Liver (tissue), 8 donors: ENCODE measurements at regions not wholly inside any gene's neighbourhood (a gene's known extent, or its start where the extent isn't known, plus 50 kb on each side); places are given as distances from the start of the nearest gene placed in this dataset.

Experiments
- DNase-seq: peaks from one replicate; pipeline ENCODE4 v3.0.0-alpha.2; 2017; ENCODE audit warnings: low spot score
- H3K27ac ChIP-seq, 2 donors: one replicate each; pipeline ENCODE4 v1.7.0; 2013; ENCODE audit warnings: inconsistent platforms in 2 of 2, low read length in 2 of 2, control low read depth in 1 of 2, low read depth in 1 of 2, mild to moderate bottlenecking in 1 of 2
- H3K27me3 ChIP-seq, 4 donors: one replicate each; pipeline versions ENCODE4 v1.6.1 to v1.7.0; 2013; ENCODE audit warnings: low read length in 3 of 4, inconsistent platforms in 1 of 4, mild to moderate bottlenecking in 1 of 4, moderate library complexity in 1 of 4; ENCODE audit not compliant: control insufficient read depth in 4 of 4, insufficient read depth in 4 of 4
- H3K36me3 ChIP-seq, 4 donors: one replicate each; pipeline versions ENCODE4 v1.6.1 to v1.7.0; 2013; ENCODE audit warnings: low read length in 3 of 4, mild to moderate bottlenecking in 3 of 4, low read depth in 1 of 4, moderate library complexity in 1 of 4; ENCODE audit not compliant: control insufficient read depth in 4 of 4, insufficient read depth in 3 of 4
- H3K4me1 ChIP-seq, 4 donors: one replicate each; pipeline versions ENCODE4 v1.6.1 to v1.7.0; 2013; ENCODE audit warnings: low read length in 3 of 4, mild to moderate bottlenecking in 3 of 4, moderate library complexity in 1 of 4; ENCODE audit not compliant: control insufficient read depth in 4 of 4, insufficient read depth in 4 of 4
- H3K4me3 ChIP-seq, 3 donors: one replicate each; pipeline versions ENCODE4 v1.6.1 to v1.7.0; 2013; ENCODE audit warnings: low read length in 3 of 3, control low read depth in 1 of 3, low read depth in 1 of 3, mild to moderate bottlenecking in 1 of 3
- H3K9ac ChIP-seq, 2 donors: one replicate each; pipeline ENCODE4 v1.7.0; 2013; ENCODE audit warnings: low read length in 2 of 2, mild to moderate bottlenecking in 2 of 2, moderate library complexity in 2 of 2, control low read depth in 1 of 2, low read depth in 1 of 2
- H3K9me3 ChIP-seq, 4 donors: one replicate each; pipeline versions ENCODE4 v1.6.1 to v1.7.0; 2013; ENCODE audit warnings: low read length in 3 of 4; ENCODE audit not compliant: control insufficient read depth in 4 of 4
- CTCF ChIP-seq: fragments of 150-350 bp; IDR thresholded peaks from 2 replicates; pipeline ENCODE4 v1.5.1; 2017; ENCODE audit warnings: improper control_type of control experiment, low read depth, low read length; ENCODE audit not compliant: missing input control
- EGR1 ChIP-seq, 2 donors: IDR thresholded peaks; 2 replicates each; pipeline ENCODE4 v1.6.1; 2016 to 2018; ENCODE audit warnings: antibody characterized with exemption in 2 of 2, low read depth in 2 of 2
- FOXA2 ChIP-seq: IDR thresholded peaks from 2 replicates; pipeline ENCODE4 v1.6.1; 2016; ENCODE audit warnings: antibody characterized with exemption
- GABPA ChIP-seq, 2 donors: IDR thresholded peaks in 1 of 2; conservative IDR thresholded peaks in 1 of 2; 2 replicates each; pipeline ENCODE4 v1.6.1; 2016; ENCODE audit warnings: antibody characterized with exemption in 2 of 2, mild to moderate bottlenecking in 1 of 2, moderate library complexity in 1 of 2
- HNF4A ChIP-seq, 2 donors: conservative IDR thresholded peaks; 2 replicates each; pipeline ENCODE4 v1.6.1; 2016; ENCODE audit warnings: antibody characterized with exemption in 2 of 2, mild to moderate bottlenecking in 2 of 2
- HNF4G ChIP-seq: IDR thresholded peaks from 2 replicates; pipeline ENCODE4 v1.6.1; 2016; ENCODE audit warnings: antibody characterized with exemption
- JUND ChIP-seq, 2 donors: IDR thresholded peaks; 2 replicates each; pipeline ENCODE4 v1.6.1; 2016; ENCODE audit warnings: antibody characterized with exemption in 2 of 2
- NR2F2 ChIP-seq: IDR thresholded peaks from 2 replicates; pipeline ENCODE4 v1.6.1; 2016; ENCODE audit warnings: antibody characterized with exemption
- RAD21 ChIP-seq, 2 donors: IDR thresholded peaks; 2 replicates each; pipeline ENCODE4 v1.6.1; 2016; ENCODE audit warnings: antibody characterized with exemption in 2 of 2, mild to moderate bottlenecking in 2 of 2
- REST ChIP-seq: IDR thresholded peaks from 2 replicates; pipeline ENCODE4 v1.6.1; 2016; ENCODE audit warnings: antibody characterized with exemption, mild to moderate bottlenecking
- RXRA ChIP-seq, 2 donors: IDR thresholded peaks; 2 replicates each; pipeline ENCODE4 v1.6.1; 2017 to 2018; ENCODE audit warnings: antibody characterized with exemption in 2 of 2, mild to moderate bottlenecking in 1 of 2
- SP1 ChIP-seq: IDR thresholded peaks from 2 replicates; pipeline ENCODE4 v1.6.1; 2018; ENCODE audit warnings: antibody characterized with exemption, mild to moderate bottlenecking
- TAF1 ChIP-seq: conservative IDR thresholded peaks from 2 replicates; pipeline ENCODE4 v1.6.1; 2016; ENCODE audit warnings: antibody characterized with exemption, mild to moderate bottlenecking
- YY1 ChIP-seq: IDR thresholded peaks from 2 replicates; pipeline ENCODE4 v1.6.1; 2016; ENCODE audit warnings: antibody characterized with exemption, mild to moderate bottlenecking
- WGBS: extraction: QIAGEN DNeasy Blood & Tissue Kit; methylation state at CpG from one replicate; pipeline ENCODE4 v1.1.7; 2013; 5-methylcytosine and 5-hydroxymethylcytosine counted together
- TF ChIP-seq, protein P1 (sequence below): IDR thresholded peaks from 2 replicates; pipeline ENCODE4 v1.6.1; 2016; ENCODE audit warnings: antibody characterized with exemption
- TF ChIP-seq, protein P2 (sequence below): IDR thresholded peaks from 2 replicates; pipeline ENCODE4 v1.6.1; 2016; ENCODE audit warnings: antibody characterized with exemption
- donor health status: healthy.
- donor health status: healthy.
- donor health status: healthy.
- donor health status: healthy.
- donor health status: healthy.

GRCh38 chr20:48293671-48294070 is 508.4 kb upstream of the SULF2 start (continued):
- TF ChIP-seq REST (no peak), GABPA (IDR thresholded peaks at IDR 0.05 in 1 of 2, conservative IDR thresholded peaks at IDR 0.05 in 1 of 2) (no peak), JUND (IDR thresholded peaks at IDR 0.05) (no peak), YY1 (no peak)

DNA sequence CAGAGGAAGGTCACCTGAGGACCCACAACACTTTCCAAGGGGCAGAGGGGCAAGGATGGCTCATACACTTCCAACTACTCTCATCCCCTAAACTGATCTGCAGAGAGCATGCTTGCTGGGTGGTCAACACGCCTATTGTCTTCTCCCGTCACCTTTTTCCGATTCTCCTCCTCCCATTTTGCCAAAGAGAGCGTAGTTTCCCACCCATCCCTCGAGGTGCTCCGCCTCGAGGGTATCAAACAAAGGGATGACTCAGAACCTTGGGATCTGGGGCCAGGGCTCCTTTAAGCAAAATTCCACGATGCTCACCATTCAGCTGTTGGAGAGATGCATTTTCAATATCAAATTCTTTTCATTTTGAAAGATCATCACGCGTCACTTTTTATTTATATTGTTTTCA is 507.5 kb upstream of the SULF2 start:
- no peak for DNase-seq
- no peak overlapping the region for H3K4me3 ChIP-seq
- H3K27me3 ChIP-seq: peaks cover 0 to 3% (median 0%) of the 10 kb centered on the region in 4 donors
- H3K27ac ChIP-seq: no peak overlapping the region
- no peaks in the 10 kb centered on the region for H3K36me3 ChIP-seq
- TF ChIP-seq CTCF (no peak), YY1 (no peak), TAF1 (no peak), SP1 (no peak), HNF4A (conservative IDR thresholded peaks at IDR 0.05) (no peak)
- TF ChIP-seq, protein P1, sequence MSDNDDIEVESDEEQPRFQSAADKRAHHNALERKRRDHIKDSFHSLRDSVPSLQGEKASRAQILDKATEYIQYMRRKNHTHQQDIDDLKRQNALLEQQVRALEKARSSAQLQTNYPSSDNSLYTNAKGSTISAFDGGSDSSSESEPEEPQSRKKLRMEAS: no peak
- H3K9ac ChIP-seq: no peak overlapping the region
- H3K4me1 ChIP-seq: no peaks in the 10 kb centered on the region
- H3K9me3 ChIP-seq: no peaks in the 10 kb centered on the region
- WGBS: 75% methylated on average over 10 of the region's 10 CpGs

DNA sequence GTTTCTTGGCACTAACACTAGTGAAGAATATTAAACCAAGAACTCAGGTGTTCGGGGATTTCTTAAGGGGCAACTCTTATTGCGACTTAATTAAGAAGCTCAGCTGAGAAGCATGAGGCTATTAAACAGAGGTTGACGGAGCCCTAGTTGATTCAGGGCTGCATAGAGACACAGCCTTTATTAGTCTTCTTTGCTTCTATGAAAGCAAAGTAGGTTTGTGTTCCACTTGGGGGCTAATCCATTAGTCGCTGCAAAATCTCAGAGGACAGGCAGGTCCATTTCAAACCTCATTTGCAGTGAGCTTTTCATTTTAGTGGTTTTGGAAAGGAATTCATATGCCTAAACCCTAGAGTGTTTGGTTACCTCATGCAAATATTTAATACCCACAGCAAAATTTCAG is 506.6 kb upstream of the SULF2 start:
- H3K9ac ChIP-seq: no peak overlapping the region
- no peak overlapping the region for H3K4me3 ChIP-seq
- TF ChIP-seq, protein P2, sequence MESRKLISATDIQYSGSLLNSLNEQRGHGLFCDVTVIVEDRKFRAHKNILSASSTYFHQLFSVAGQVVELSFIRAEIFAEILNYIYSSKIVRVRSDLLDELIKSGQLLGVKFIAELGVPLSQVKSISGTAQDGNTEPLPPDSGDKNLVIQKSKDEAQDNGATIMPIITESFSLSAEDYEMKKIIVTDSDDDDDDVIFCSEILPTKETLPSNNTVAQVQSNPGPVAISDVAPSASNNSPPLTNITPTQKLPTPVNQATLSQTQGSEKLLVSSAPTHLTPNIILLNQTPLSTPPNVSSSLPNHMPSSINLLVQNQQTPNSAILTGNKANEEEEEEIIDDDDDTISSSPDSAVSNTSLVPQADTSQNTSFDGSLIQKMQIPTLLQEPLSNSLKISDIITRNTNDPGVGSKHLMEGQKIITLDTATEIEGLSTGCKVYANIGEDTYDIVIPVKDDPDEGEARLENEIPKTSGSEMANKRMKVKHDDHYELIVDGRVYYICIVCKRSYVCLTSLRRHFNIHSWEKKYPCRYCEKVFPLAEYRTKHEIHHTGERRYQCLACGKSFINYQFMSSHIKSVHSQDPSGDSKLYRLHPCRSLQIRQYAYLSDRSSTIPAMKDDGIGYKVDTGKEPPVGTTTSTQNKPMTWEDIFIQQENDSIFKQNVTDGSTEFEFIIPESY: no peak
- TF ChIP-seq RAD21 (IDR thresholded peaks at IDR 0.05) (no peak), YY1 (no peak), RXRA (IDR thresholded peaks at IDR 0.05) (no peak), JUND (IDR thresholded peaks at IDR 0.05) (no peak), HNF4G (no peak), EGR1 (IDR thresholded peaks at IDR 0.05; ENCODE audit: low read depth in 2 of 2) (no peak), CTCF (no peak), FOXA2 (no peak), NR2F2 (no peak), GABPA (IDR thresholded peaks at IDR 0.05 in 1 of 2, conservative IDR thresholded peaks at IDR 0.05 in 1 of 2) (no peak), HNF4A (conservative IDR thresholded peaks at IDR 0.05) (no peak), REST (no peak)
- TF ChIP-seq, protein P1: no peak
- no peaks in the 10 kb centered on the region for H3K4me1 ChIP-seq
- no peak for DNase-seq
- H3K9me3 ChIP-seq: no peaks in the 10 kb centered on the region
- no peaks in the 10 kb centered on the region for H3K36me3 ChIP-seq
- no peak overlapping the region for H3K27ac ChIP-seq
- 88% methylated on average over 4 of the region's 4 CpGs for WGBS
- peaks cover 0 to 3% (median 0%) of the 10 kb centered on the region in 4 donors for H3K27me3 ChIP-seq
